ENCODE measurements at regions not wholly inside any gene's neighbourhood (a gene's known extent, or its start where the extent isn't known, plus 50 kb on each side); places are given as distances from the start of the nearest gene placed in this dataset.

DNA sequence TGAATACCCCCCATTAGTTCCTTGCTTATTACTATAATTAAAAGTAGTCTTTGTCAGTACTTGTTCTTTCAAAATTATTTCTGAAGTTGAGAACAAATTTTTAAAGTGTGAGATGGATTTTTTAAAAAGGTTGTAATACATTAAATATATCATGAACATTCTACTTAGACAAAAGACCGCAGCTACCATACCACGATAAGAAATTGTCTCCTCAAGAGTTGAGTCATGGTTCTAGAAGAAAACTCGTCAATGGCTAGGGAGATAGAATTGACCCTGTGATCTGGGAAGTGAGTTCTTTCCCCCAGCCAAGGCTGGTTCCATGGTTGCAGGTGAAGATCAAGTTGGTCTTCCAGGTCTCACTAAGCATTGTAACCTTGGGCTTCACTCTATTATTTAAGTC lies 67.8 kb upstream of the ACYP2 start:
- TF ChIP-seq, protein P1, sequence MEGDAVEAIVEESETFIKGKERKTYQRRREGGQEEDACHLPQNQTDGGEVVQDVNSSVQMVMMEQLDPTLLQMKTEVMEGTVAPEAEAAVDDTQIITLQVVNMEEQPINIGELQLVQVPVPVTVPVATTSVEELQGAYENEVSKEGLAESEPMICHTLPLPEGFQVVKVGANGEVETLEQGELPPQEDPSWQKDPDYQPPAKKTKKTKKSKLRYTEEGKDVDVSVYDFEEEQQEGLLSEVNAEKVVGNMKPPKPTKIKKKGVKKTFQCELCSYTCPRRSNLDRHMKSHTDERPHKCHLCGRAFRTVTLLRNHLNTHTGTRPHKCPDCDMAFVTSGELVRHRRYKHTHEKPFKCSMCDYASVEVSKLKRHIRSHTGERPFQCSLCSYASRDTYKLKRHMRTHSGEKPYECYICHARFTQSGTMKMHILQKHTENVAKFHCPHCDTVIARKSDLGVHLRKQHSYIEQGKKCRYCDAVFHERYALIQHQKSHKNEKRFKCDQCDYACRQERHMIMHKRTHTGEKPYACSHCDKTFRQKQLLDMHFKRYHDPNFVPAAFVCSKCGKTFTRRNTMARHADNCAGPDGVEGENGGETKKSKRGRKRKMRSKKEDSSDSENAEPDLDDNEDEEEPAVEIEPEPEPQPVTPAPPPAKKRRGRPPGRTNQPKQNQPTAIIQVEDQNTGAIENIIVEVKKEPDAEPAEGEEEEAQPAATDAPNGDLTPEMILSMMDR (conservative IDR thresholded peaks at IDR 0.05): no peak
- TF ChIP-seq ZFX (IDR thresholded peaks at IDR 0.05): no peak
